Loucy (cell line): ENCODE measurements at regions not wholly inside any gene's neighbourhood (a gene's known extent, or its start where the extent isn't known, plus 50 kb on each side); places are given as distances from the start of the nearest gene placed in this dataset.

Experiments used
- CTCF ChIP-seq: fragments of 200-600 bp; sonication (generic); conservative IDR thresholded peaks from 2 replicates; pipeline ENCODE4 v1.5.1; 2014; ENCODE audit warnings: mild to moderate bottlenecking, antibody characterized with exemption, low read length
- EZH2phosphoT487 ChIP-seq: fragments of 200-600 bp; IDR thresholded peaks from 2 replicates; pipeline ENCODE4 v1.6.1; 2018; ENCODE audit warnings: antibody characterized with exemption, mild to moderate bottlenecking, moderate library complexity, borderline replicate concordance

GRCh38 chr3:16053794-16054193 lies 120.7 kb upstream of the GALNT15 start:
- TF ChIP-seq EZH2phosphoT487 (no peak), CTCF (no peak)
